ENCODE measurements at regions not wholly inside any gene's neighbourhood (a gene's known extent, or its start where the extent isn't known, plus 50 kb on each side); places are given as distances from the start of the nearest gene placed in this dataset.

DNA sequence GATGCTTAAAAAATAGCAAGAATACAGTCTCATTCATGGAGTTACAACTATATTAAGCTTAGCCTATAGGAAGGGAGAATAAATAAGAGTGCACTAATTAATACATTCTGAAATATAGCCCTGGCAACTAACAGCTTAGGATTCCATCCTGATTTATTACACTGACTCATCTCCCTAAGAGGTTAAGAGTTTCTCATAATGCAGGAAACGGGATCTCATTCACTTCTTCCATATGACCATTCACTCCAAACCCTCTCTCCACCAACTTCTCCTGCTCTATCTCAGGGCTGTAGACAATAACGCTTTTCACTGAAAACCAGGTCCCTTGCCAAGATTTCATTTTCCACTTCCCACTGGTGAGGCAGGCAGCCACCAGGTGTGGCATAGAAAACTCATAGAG is 168.5 kb upstream of the PLD5 start:
- Histone ChIP-seq H3K27ac (ENCODE audit: low read depth, low read length) (no peak overlapping the region), H3K9me2 (replicated peaks; ENCODE audit: control insufficient read depth, low read length) (no peaks in the 10 kb centered on the region), H3K9me3 (ENCODE audit: control insufficient read depth, insufficient read depth, low read length) (no peaks in the 10 kb centered on the region), H4K20me1 (ENCODE audit: control insufficient read depth, insufficient read depth, low read depth, low read length) (no peaks in the 10 kb centered on the region), H3K4me2 (ENCODE audit: low read length) (no peak overlapping the region), H3K4me3 (ENCODE audit: low read length) (no peak overlapping the region), H3K27me3 (ENCODE audit: control insufficient read depth, low read length) (no peaks in the 10 kb centered on the region), H3F3A (ENCODE audit: control insufficient read depth, insufficient read depth) (no peaks in the 10 kb centered on the region), H3K36me3 (ENCODE audit: control insufficient read depth, low read length) (no peaks in the 10 kb centered on the region), H3K79me2 (ENCODE audit: control insufficient read depth, low read length) (no peaks in the 10 kb centered on the region), H3K4me1 (ENCODE audit: control insufficient read depth, low read length) (no peaks in the 10 kb centered on the region)
- TF ChIP-seq EZH2phosphoT487 (IDR thresholded peaks at IDR 0.05; ENCODE audit: borderline replicate concordance, low read length): no peak
- TF ChIP-seq, protein P1, sequence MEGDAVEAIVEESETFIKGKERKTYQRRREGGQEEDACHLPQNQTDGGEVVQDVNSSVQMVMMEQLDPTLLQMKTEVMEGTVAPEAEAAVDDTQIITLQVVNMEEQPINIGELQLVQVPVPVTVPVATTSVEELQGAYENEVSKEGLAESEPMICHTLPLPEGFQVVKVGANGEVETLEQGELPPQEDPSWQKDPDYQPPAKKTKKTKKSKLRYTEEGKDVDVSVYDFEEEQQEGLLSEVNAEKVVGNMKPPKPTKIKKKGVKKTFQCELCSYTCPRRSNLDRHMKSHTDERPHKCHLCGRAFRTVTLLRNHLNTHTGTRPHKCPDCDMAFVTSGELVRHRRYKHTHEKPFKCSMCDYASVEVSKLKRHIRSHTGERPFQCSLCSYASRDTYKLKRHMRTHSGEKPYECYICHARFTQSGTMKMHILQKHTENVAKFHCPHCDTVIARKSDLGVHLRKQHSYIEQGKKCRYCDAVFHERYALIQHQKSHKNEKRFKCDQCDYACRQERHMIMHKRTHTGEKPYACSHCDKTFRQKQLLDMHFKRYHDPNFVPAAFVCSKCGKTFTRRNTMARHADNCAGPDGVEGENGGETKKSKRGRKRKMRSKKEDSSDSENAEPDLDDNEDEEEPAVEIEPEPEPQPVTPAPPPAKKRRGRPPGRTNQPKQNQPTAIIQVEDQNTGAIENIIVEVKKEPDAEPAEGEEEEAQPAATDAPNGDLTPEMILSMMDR (IDR thresholded peaks at IDR 0.05; ENCODE audit: low read depth, low read length, poor library complexity, severe bottlenecking): no peak

DNA sequence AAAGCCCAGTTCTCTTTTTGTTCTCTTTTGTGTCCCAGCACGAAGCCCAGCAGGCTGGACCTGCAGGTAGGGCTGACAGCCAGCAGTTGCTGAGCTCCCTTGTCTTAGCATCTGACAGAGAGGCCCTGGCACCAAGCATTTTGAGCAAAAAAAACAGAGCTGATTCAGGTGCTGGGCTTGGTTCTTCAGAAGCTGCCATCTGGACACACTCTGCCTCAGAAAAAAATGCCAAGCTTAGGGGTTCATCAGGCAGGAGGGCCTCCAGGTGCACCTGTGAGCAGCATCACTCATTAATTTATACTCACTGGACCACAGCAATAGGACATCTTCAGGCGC is 167.1 kb upstream of the PLD5 start:
- H3K36me3 ChIP-seq (ENCODE audit: control insufficient read depth, low read length): no peaks in the 10 kb centered on the region
- H3K4me3 ChIP-seq (ENCODE audit: low read length): no peak overlapping the region
- no peak overlapping the region for H3K27ac ChIP-seq (ENCODE audit: low read depth, low read length)

DNA sequence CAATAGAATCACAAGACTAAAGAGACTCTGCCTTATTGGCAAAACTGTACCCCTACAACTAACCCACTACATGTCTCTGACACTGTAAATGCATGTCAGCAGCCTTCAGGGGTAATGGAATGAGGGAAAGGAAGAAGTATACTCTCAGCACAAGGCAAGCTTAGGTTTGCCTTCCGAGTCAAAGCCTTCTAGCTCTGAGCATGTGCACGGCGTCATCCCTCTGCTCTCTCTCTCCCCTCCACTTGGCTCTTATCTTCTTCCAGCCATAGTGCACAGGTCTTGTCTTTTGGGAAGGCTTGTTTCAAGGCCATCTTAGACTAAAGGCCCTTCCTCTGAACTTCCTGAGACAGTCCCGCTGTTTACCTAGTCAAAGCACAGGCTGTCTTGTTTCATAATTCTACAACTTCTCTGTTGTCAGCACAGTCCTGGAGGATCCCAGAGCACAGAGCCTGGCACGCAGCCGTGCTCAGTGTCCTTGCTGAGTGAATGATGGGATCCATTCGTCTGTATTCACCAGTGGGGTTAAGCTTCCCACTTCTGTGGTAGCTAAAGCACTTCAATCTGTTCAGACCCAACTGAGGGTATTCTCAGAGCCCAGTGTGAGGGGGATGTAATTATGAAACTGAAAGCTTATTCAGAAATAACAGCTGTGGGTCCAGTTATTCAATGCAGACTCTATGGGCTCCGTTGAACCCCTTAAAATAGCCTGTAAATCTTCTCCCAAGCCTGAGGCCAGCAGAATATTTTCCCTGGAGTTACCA is 166.5 kb upstream of the PLD5 start:
- Histone ChIP-seq H3K4me1 (ENCODE audit: control insufficient read depth, low read length) (no peaks in the 10 kb centered on the region), H3K27ac (ENCODE audit: low read depth, low read length) (no peak overlapping the region), H3F3A (ENCODE audit: control insufficient read depth, insufficient read depth) (no peaks in the 10 kb centered on the region), H3K9me3 (ENCODE audit: control insufficient read depth, insufficient read depth, low read length) (no peaks in the 10 kb centered on the region), H3K9me2 (replicated peaks; ENCODE audit: control insufficient read depth, low read length) (no peaks in the 10 kb centered on the region), H3K4me3 (ENCODE audit: low read length) (no peak overlapping the region), H4K20me1 (ENCODE audit: control insufficient read depth, insufficient read depth, low read depth, low read length) (no peaks in the 10 kb centered on the region), H3K4me2 (ENCODE audit: low read length) (no peak overlapping the region), H3K36me3 (ENCODE audit: control insufficient read depth, low read length) (no peaks in the 10 kb centered on the region), H3K27me3 (ENCODE audit: control insufficient read depth, low read length) (no peaks in the 10 kb centered on the region), H3K79me2 (ENCODE audit: control insufficient read depth, low read length) (no peaks in the 10 kb centered on the region)
- no peak for TF ChIP-seq EZH2phosphoT487 (IDR thresholded peaks at IDR 0.05; ENCODE audit: borderline replicate concordance, low read length)
- TF ChIP-seq, protein P1 (IDR thresholded peaks at IDR 0.05; ENCODE audit: low read depth, low read length, poor library complexity, severe bottlenecking): no peak

More for the DNA sequence above, 167.1 kb upstream of the PLD5 start:
- no peak overlapping the region for H3K4me2 ChIP-seq (ENCODE audit: low read length)
- H3F3A ChIP-seq (ENCODE audit: control insufficient read depth, insufficient read depth): no peaks in the 10 kb centered on the region
- H3K9me3 ChIP-seq (ENCODE audit: control insufficient read depth, insufficient read depth, low read length): no peaks in the 10 kb centered on the region
- no peak for TF ChIP-seq EZH2phosphoT487 (IDR thresholded peaks at IDR 0.05; ENCODE audit: borderline replicate concordance, low read length)
- TF ChIP-seq, protein P1 (IDR thresholded peaks at IDR 0.05; ENCODE audit: low read depth, low read length, poor library complexity, severe bottlenecking): no peak
- H3K79me2 ChIP-seq (ENCODE audit: control insufficient read depth, low read length): no peaks in the 10 kb centered on the region
- no peaks in the 10 kb centered on the region for H3K4me1 ChIP-seq (ENCODE audit: control insufficient read depth, low read length)
- H3K27me3 ChIP-seq (ENCODE audit: control insufficient read depth, low read length): no peaks in the 10 kb centered on the region
- no peaks in the 10 kb centered on the region for H3K9me2 ChIP-seq (replicated peaks; ENCODE audit: control insufficient read depth, low read length)
- no peaks in the 10 kb centered on the region for H4K20me1 ChIP-seq (ENCODE audit: control insufficient read depth, insufficient read depth, low read depth, low read length)

Data from DOHH2 (cell line).